Midbrain (tissue), 1 donor: ENCODE measurements at regions not wholly inside any gene's neighbourhood (a gene's known extent, or its start where the extent isn't known, plus 50 kb on each side); places are given as distances from the start of the nearest gene placed in this dataset.
"Not testable (repeated sequence)": the region's sequence is repeated elsewhere in the genome, so short reads cannot be mapped to it uniquely, and the experiment has no call there.

ENCODE experiments used
- DNase-seq: peaks from one replicate; lab custom pipeline; 2025; lab: John Stamatoyannopoulos, UW

- no peak for DNase-seq
These were observed 746.0 kb upstream of the DEFB115 start for GRCh38 chr20:30511322-30512030.

DNA sequence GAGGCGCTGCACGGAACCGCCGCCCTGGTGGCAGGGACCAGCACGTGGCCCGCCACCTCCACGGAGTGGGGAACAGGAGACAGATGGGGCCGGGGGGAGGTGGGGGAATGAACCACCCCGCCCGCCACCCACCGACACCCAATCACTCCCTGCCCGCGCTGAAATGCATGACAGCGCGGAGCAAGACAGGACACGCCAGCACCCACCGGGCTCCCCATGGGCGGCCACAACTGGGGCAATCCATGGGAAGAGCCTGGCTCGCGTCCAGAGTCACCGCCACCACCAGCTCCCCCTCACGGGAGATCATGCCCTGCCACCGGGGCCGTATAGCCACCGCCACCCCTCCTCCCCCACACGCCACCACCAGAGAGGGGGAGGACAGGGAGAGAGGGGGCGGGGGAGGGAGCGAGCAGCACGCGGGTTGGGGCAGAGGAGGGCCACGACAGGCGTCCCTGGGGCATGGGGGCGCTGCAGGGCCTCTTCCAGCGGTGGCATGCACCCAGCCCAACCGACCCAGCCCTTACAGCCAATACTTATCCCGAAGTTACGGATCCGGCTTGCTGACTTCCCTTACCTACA is 744.3 kb upstream of the DEFB115 start:
- no peak for DNase-seq

DNA sequence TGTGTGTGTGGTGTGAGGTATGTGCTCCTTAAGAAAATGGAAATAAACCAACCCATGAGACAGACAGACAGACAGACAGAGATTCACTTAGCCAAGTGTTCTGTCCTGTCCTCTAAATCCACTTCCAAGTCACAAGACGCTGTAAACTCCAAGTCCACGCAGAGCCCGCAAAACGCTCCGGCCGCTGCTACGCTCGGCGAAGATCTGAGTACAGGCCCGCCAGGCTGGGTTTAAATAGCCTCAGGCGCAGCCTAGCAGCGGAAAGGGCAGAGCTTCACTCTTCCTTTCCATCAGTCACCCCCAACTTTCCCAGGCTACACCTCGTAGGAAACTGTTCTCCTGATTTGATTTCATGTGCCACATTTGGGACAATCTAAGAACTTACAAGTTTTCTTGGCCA is 741.5 kb upstream of the DEFB115 start:
- not testable (repeated sequence) for DNase-seq

DNA sequence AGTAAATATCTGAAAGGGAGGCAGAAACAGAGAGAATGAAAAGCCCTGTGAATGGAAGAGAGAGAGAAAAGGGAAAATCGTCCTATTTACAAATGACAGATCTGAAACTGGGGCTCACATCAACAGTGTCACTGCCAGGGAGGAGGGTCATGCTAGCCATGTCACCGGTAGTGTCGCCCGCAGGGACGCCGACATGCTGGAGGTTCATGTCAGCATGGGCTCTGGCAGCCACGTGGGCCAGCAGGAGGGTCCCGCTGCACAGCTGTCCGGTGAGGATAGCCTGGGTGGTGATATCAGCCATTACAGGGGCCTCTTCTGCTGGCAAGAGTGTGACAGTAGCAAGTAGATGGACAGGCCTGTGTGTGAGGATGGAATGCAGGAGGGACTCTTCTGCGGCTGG is 738.6 kb upstream of the DEFB115 start:
- DNase-seq: not testable (repeated sequence)

DNA sequence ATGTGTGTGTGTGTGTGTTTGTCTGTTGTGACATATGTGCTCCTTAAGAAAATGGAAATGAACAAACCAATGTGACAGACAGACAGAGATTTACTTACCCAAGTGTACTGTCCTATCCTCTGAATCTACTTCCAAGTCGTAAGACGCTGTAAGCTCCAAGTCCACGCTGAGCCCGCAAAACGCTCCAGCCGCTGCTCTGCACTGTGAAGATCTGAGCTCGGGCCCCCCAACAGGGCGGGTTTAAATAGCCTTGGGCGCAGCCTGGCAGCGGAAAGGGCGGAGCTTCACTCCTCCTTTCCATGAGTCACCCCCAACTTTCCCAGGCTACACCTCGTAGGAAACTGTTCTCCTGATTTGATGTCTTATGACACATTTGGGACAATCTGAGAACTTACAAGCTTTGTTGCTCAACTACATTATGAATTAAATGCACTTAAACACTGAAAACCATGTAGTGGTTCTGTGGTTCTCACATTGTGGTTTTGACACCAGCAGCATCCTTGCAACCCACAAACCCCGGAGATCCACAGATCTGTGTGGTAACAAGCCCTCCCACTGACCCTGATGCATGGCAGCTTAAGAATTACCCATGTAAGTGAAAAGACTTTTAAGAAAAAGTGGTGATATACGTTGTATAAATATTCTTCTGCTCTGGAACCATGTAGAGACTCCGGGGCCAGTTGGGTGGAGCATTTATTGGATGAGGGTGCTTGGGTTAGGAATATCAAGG is 735.6 kb upstream of the DEFB115 start:
- not testable (repeated sequence) for DNase-seq

- DNase-seq: not testable (repeated sequence)
These were observed 733.3 kb upstream of the DEFB115 start for GRCh38 chr20:30524155-30524554.

- not testable (repeated sequence) for DNase-seq
These were observed 732.7 kb upstream of the DEFB115 start for GRCh38 chr20:30524761-30525160.

DNA sequence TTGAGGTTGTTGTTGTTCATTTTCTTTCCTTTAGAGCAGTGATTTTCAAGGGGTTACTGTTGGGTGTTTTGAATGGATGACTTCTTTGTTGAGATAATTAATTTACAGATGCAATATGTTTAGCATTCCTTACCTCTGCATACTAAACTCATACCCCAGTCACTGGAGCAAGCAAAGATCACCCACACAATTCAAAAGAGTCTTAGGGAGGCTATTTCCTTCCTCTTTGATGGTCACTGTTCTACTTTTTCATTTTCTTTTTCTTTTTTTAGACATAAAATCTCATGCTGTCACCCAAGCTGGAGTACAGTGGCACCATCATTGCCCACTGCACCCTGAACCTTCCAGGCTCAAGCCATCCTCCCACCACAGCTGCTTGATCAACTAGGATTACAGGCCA is 723.8 kb upstream of the DEFB115 start:
- DNase-seq: not testable (repeated sequence)

GRCh38 chr20:30537459-30537858 is 720.0 kb upstream of the DEFB115 start:
- peak; percentile 13 for DNase-seq

- not testable (repeated sequence) for DNase-seq
These were observed 717.0 kb upstream of the DEFB115 start for GRCh38 chr20:30540330-30541069.

- not testable (repeated sequence) for DNase-seq
These were observed 706.2 kb upstream of the DEFB115 start for GRCh38 chr20:30551236-30551635.

- not testable (repeated sequence) for DNase-seq
These were observed 700.7 kb upstream of the DEFB115 start for GRCh38 chr20:30556797-30557196.

- not testable (repeated sequence) for DNase-seq
These were observed 692.4 kb upstream of the DEFB115 start for GRCh38 chr20:30565086-30565485.

DNA sequence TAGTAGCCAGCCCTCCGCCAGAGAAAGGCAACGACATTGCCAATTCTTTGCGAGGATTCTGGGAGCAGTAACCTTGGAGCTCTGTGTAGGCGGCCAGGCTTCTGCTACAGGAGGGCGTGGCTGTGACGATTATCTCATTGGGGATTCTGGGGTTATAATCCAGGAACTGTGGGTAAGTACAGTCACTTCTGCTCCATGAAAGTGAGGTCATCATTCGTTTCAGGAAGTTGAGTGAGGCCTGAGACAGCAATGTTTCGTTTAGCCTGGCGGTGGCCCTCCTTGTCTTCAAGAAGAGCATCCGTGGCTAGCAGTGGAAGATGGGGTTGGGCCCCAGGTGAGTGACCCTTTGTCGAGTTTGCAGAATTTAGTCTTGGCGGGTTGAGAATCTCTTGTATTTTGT is 687.6 kb upstream of the DEFB115 start:
- not testable (repeated sequence) for DNase-seq

- not testable (repeated sequence) for DNase-seq
These were observed 686.8 kb upstream of the DEFB115 start for GRCh38 chr20:30570622-30571021.

DNA sequence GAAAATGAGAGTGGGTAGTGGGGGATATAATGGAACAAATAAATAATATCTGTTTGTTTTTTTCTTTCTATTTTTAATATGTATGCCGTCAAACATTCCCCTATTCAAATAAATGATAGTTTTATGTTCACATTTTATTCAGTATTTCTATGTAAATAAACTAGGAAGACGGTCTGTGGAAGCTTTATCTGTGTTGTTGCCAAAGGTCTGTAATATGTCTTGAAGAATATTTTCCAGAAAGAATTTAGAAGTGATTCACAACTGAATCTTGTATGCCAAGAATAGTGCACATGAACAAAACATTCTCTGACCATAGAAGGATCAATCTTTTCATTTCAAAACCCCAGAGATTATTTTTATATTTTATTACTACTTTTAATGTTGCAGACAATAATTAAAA is 683.1 kb upstream of the DEFB115 start:
- not testable (repeated sequence) for DNase-seq

DNA sequence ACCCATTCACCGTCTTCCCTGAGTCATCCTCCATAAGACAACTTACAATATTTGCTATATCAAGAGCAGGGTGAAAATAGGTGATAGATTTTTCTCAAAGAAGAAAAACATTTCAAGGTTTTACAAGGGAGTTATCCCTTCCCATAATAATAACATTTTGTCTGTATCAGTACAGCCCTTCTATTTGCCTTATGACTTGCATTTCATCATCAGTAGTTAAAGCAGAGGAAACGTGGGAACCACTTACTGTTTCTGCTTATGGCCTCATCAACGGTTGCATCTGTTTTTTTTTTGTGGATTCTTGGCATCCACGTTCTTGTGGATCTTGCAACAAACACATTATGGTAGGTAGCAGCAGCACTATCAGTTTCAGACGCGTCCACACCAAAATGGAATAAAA is 678.4 kb upstream of the DEFB115 start:
- DNase-seq: not testable (repeated sequence)

DNA sequence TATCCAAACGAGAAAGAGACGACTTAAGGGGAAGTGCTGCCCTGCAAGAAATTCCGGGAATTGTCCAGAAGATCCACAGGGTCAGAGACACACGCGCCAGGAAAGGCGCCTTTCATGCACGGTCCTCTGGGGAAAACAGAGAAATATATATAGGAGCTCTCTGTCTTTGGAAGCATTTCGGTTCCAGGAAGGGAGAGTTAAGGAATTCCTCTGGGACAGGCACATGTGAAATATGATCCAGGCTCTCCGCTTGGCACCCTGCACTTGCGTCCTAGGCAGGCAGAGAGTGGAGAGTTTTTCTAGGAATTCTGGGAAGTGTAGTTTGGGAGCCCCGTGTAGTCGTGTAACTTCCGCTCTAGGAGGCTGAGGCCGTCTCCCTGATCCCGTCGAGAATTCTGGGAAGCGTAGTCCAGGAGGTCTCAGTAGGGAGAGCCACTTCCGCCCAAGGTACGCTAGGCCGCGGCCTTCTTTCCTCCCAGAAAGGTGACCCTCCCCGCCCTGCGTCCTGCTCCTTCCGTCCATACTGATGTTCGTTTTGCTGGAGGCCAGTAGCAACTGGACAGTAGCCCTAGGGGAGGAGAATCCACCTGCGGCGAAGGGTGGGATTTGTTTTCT is 677.5 kb upstream of the DEFB115 start:
- DNase-seq: peak; percentile 64

GRCh38 chr20:30581839-30582238 is 675.6 kb upstream of the DEFB115 start:
- not testable (repeated sequence) for DNase-seq

- DNase-seq: not testable (repeated sequence)
These were observed 673.1 kb upstream of the DEFB115 start for GRCh38 chr20:30584403-30584802.

DNA sequence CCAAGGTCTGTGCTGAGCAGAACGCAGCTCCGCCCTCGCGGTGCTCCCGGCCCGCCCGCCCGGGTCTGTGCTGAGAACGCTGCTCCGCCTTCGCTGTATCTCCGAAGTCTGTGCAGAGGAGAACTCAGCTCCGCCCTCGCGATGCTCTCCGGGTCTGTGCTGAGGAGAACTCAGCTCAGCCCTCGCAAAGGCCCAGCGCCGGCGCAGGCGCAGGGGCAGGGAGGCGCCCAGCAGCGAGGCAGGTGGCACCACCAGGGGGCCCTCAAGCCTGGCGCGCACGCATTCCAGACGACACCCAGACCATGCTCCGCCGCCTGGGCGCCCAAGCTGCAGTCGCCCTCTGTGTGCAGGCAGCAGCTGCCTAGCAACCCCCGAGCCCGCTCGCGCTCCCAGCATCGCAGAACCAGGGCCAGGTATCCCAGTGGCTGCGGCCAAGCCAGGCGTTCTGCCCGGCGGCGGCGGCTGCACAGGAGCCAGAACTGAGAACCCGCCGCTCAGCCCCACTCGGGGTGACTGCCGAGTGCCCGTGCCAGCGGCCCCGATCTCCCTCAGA is 672.1 kb upstream of the DEFB115 start:
- not testable (repeated sequence) for DNase-seq
